ENCODE measurements at regions not wholly inside any gene's neighbourhood (a gene's known extent, or its start where the extent isn't known, plus 50 kb on each side); places are given as distances from the start of the nearest gene placed in this dataset.
A peak's percentile ranks its signal among the peaks of the same experiment; 100 is the strongest.
"Not testable (repeated sequence)": the region's sequence is repeated elsewhere in the genome, so short reads cannot be mapped to it uniquely, and the experiment has no call there.

DNA sequence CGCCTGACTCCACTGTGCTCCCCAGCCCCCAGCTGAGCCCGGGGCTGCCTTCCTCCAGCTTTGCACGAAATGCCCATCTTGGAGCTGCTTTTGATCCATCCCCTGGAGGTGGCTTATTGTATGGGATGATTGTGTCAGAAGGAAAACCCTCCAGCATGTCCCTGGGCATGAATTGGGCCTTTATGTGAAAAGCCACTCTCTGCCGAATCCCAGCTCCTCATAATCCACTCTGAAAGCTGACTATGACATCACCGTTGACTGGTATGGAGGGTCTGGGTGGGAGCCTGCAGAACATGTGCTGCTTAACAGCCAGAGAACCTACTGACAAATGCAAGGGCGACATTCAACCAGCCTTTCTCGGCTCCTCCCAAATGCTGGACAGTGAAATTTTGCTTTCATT is 74.6 kb downstream of the NENF start:
- no peak for ATAC-seq (ENCODE audit: low FRiP score)

DNA sequence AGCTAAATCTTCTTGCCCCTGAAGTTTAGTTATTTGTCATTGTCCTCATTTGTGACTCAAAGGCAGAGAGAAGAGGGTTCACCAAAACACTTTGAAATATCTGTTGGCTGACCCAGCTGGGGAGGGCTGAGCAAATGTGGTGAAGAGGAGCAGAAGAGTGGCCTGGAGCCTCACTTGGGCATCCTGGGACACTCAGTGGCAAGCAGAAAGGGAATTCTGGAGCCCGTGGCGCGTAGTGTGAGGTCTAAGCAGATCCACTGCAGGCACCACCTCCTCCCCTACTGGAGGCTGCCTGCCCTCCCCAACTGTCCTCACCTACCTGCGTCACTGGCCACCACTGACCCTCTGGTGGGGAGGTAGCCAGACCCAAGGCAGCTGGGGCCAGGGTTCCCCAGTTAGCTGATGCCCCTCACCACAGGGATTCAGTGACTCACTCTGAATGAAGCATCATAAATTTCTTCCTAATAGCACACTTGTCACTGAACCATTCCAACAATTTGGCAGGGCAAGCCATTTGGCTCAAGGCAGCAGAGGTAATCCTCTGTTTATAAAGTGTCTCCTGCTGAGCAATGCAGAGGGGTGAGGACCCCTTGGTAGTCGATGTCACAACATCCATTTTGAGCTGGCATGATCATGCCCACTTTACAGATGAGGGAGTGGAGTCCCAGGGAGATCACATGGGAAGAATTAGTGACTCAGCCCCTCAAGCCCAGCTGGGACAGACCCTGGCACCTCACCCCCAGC is 80.3 kb downstream of the NENF start:
- no peak for ATAC-seq (ENCODE audit: low FRiP score)
- H3K27ac ChIP-seq (ENCODE audit: low read depth in 1 of 2, low read length in 2 of 2) = no peak overlapping the region
- H3K27me3 ChIP-seq (ENCODE audit: control insufficient read depth in 1 of 2, insufficient read depth in 2 of 2, low read length in 1 of 2) = no peaks in the 10 kb centered on the region
- no peak for DNase-seq
- intact Hi-C loops (cut with DNase I) = no loop called here
- H3K4me1 ChIP-seq (ENCODE audit: control insufficient read depth in 1 of 2, insufficient read depth in 2 of 2, low read length in 2 of 2) = no peaks in the 10 kb centered on the region
- H3K4me3 ChIP-seq (ENCODE audit: low read length in 2 of 2) = no peak overlapping the region
- no peaks in the 10 kb centered on the region for H3K36me3 ChIP-seq (ENCODE audit: control insufficient read depth in 1 of 2, insufficient read depth in 2 of 2, low read length in 1 of 2)
- no peaks in the 10 kb centered on the region for H3K9me3 ChIP-seq (ENCODE audit: control insufficient read depth, low read length)
- 62 to 76% methylated on average over 5 of the region's 5 CpGs for WGBS, 2 donors

More for the DNA sequence above, 74.6 kb downstream of the NENF start:
- WGBS, 2 donors = 77 to 89% methylated on average over 7 of the region's 7 CpGs
- H3K36me3 ChIP-seq (ENCODE audit: control insufficient read depth in 1 of 2, insufficient read depth in 2 of 2, low read length in 1 of 2) = no peaks in the 10 kb centered on the region
- no peak overlapping the region for H3K27ac ChIP-seq (ENCODE audit: low read depth in 1 of 2, low read length in 2 of 2)
- DNase-seq = no peak
- intact Hi-C loops (cut with DNase I) = no loop called here
- H3K9me3 ChIP-seq (ENCODE audit: control insufficient read depth, low read length) = no peaks in the 10 kb centered on the region
- H3K4me1 ChIP-seq (ENCODE audit: control insufficient read depth in 1 of 2, insufficient read depth in 2 of 2, low read length in 2 of 2) = no peaks in the 10 kb centered on the region
- H3K27me3 ChIP-seq (ENCODE audit: control insufficient read depth in 1 of 2, insufficient read depth in 2 of 2, low read length in 1 of 2) = no peaks in the 10 kb centered on the region
- H3K4me3 ChIP-seq (ENCODE audit: low read length in 2 of 2) = no peak overlapping the region

DNA sequence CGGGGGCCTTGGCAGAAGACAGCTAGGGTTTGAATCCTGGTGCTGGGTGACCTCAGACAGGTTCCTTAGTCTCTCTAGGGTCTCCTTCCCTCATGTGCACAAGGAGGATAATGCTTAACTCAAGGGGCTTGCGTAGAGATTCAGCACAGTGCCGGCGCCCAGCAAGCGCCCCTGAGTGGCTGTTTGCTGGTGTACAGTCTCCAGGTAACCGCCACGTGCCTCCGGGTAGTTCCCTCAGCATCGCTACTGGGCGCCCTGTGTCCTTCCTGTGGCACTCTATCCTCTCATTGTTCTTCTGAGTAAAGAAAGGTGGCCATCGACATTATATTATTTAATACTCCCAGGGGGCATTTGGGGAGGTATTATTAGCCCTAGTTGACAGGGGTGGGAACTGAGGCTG is 80.9 kb downstream of the NENF start:
- DNase-seq (no peak), ATAC-seq (ENCODE audit: low FRiP score) (no peak)
- H3K36me3 ChIP-seq (ENCODE audit: control insufficient read depth in 1 of 2, insufficient read depth in 2 of 2, low read length in 1 of 2) = no peaks in the 10 kb centered on the region
- H3K27me3 ChIP-seq (ENCODE audit: control insufficient read depth in 1 of 2, insufficient read depth in 2 of 2, low read length in 1 of 2) = no peaks in the 10 kb centered on the region
- no peak overlapping the region for H3K27ac ChIP-seq (ENCODE audit: low read depth in 1 of 2, low read length in 2 of 2)
- H3K4me1 ChIP-seq (ENCODE audit: control insufficient read depth in 1 of 2, insufficient read depth in 2 of 2, low read length in 2 of 2) = no peaks in the 10 kb centered on the region
- intact Hi-C loops (cut with DNase I) = no loop called here
- 79 to 80% methylated on average over 11 of the region's 11 CpGs for WGBS, 2 donors
- H3K4me3 ChIP-seq (ENCODE audit: low read length in 2 of 2) = no peak overlapping the region
- no peaks in the 10 kb centered on the region for H3K9me3 ChIP-seq (ENCODE audit: control insufficient read depth, low read length)

DNA sequence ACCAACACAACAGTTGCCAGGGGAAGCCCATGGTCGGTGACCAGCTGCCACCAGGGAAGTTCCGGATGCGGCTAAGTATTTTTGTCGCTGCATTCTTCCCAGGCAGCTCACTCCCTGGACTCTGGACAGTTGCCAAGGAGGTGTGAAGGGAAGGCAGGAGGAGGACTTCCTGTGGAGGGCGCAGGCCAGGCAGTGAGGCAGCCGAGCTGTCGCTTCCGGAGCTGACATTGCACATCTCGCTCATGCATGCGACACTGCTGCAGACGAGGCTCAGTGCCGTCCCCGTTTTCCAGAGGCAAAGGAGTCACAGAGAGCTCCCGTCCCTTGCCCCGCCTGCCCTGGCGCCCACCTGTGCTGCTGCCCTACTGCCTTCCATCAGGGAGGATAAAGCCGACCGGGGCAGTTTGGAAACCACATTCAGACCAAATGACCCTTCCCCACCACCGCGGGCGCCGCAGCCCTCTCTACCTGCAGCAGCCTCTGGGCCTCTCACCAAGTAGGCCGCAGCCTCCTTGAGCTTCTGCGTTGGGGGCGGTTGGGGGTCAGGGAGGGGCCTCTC is 81.4 kb downstream of the NENF start:
- Histone ChIP-seq H3K36me3 (ENCODE audit: control insufficient read depth in 1 of 2, insufficient read depth in 2 of 2, low read length in 1 of 2) (no peaks in the 10 kb centered on the region), H3K4me1 (ENCODE audit: control insufficient read depth in 1 of 2, insufficient read depth in 2 of 2, low read length in 2 of 2) (no peaks in the 10 kb centered on the region), H3K27ac (ENCODE audit: low read depth in 1 of 2, low read length in 2 of 2) (no peak overlapping the region), H3K4me3 (ENCODE audit: low read length in 2 of 2) (no peak overlapping the region), H3K9me3 (ENCODE audit: control insufficient read depth, low read length) (no peaks in the 10 kb centered on the region), H3K27me3 (ENCODE audit: control insufficient read depth in 1 of 2, insufficient read depth in 2 of 2, low read length in 1 of 2) (no peaks in the 10 kb centered on the region)
- ATAC-seq (ENCODE audit: low FRiP score) (peak; percentile 44), DNase-seq (peak; percentile 80 to 85)
- WGBS, 2 donors = 16 to 17% methylated on average over 25 of the region's 25 CpGs
- intact Hi-C loops (cut with DNase I) = no loop called here

DNA sequence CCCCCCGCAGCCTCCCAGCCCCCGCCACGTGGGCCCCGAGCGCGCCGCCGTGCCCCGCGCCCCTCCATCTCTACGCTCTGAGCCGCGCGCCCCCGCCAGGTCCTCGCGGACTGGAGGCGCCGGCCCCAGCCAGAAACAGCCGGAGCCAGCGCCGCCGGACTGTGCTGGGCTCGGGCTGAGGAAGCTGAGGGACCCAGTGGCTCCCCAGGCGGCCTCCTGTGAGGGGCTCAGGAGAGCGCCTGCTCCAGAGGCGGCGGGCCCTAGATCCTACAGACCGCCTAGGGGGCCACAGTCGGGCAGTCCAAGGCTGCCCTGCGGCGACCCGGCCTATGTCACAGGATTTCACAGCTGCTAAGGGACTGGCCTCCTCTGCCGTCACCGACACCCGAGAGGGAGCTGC is 82.1 kb downstream of the NENF start:
- Histone ChIP-seq H3K36me3 (ENCODE audit: control insufficient read depth in 1 of 2, insufficient read depth in 2 of 2, low read length in 1 of 2) (no peaks in the 10 kb centered on the region), H3K4me1 (ENCODE audit: control insufficient read depth in 1 of 2, insufficient read depth in 2 of 2, low read length in 2 of 2) (no peaks in the 10 kb centered on the region), H3K4me3 (ENCODE audit: low read length in 2 of 2) (no peak overlapping the region), H3K27ac (ENCODE audit: low read depth in 1 of 2, low read length in 2 of 2) (no peak overlapping the region), H3K27me3 (ENCODE audit: control insufficient read depth in 1 of 2, insufficient read depth in 2 of 2, low read length in 1 of 2) (no peaks in the 10 kb centered on the region), H3K9me3 (ENCODE audit: control insufficient read depth, low read length) (no peaks in the 10 kb centered on the region)
- DNase-seq = peak; percentile 57 to 75
- ATAC-seq (ENCODE audit: low FRiP score) = peak; percentile 68
- WGBS, 2 donors = 11 to 15% methylated on average over 34 to 36 of the region's 36 CpGs
- intact Hi-C loops (cut with DNase I) = loop anchor here in 1 of 2 donors (5.0 kb wide), 1 partner anchor 43 kb away; no protein-coding TSS in a partner anchor

DNA sequence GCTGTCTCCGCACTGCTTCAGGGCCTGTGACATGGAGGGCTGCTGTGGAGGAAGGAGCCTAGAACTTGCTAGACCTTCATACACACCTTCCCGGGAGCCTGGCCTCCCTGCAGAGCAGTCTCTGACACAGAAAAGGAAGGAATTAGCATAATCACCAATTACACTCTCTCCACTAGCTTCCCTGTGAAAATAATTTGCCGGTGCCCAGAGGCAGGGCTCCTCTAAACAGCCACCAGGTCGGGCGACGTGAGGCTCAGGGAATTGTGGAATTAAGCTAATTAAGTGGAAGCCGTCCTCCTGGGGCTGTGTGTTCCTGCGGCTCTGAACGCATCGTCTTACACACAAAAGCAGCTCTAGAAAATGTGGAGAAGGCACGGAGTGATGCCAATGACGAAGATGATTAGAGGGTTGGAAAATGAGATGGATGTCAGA is 82.6 kb downstream of the NENF start:
- ATAC-seq (ENCODE audit: low FRiP score) (no peak), DNase-seq (no peak)
- WGBS, 2 donors = 89 to 91% methylated on average over 12 of the region's 12 CpGs
- Histone ChIP-seq H3K4me3 (ENCODE audit: low read length in 2 of 2) (no peak overlapping the region), H3K27me3 (ENCODE audit: control insufficient read depth in 1 of 2, insufficient read depth in 2 of 2, low read length in 1 of 2) (no peaks in the 10 kb centered on the region), H3K27ac (ENCODE audit: low read depth in 1 of 2, low read length in 2 of 2) (no peak overlapping the region), H3K9me3 (ENCODE audit: control insufficient read depth, low read length) (no peaks in the 10 kb centered on the region), H3K4me1 (ENCODE audit: control insufficient read depth in 1 of 2, insufficient read depth in 2 of 2, low read length in 2 of 2) (no peaks in the 10 kb centered on the region), H3K36me3 (ENCODE audit: control insufficient read depth in 1 of 2, insufficient read depth in 2 of 2, low read length in 1 of 2) (no peaks in the 10 kb centered on the region)
- intact Hi-C loops (cut with DNase I) = loop anchor here in 1 of 2 donors (5.0 kb wide), 1 partner anchor 42 kb away; no protein-coding TSS in a partner anchor

DNA sequence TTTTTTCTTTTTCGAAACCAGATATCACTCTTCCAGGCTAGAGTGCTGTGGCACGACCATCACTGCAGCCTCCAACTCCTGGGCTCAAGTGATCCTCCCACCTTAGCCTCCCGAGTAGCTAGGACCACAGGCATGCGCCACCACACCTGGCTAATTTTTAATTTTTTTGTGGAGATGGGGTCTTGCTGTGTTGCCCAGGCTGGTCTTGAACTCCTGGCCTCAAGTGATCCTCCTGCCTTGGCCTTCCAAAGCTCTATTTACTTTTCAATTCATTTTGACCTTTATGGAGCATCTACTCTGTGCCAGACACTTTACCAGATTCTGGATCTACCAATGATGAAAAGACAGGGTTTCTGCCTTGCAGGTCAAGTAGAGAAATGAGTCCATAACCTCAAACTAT is 83.3 kb downstream of the NENF start:
- ATAC-seq (ENCODE audit: low FRiP score); H3K4me3 ChIP-seq (ENCODE audit: low read length in 2 of 2); H3K9me3 ChIP-seq (ENCODE audit: control insufficient read depth, low read length); H3K4me1 ChIP-seq (ENCODE audit: control insufficient read depth in 1 of 2, insufficient read depth in 2 of 2, low read length in 2 of 2); H3K27ac ChIP-seq (ENCODE audit: low read depth in 1 of 2, low read length in 2 of 2); H3K27me3 ChIP-seq (ENCODE audit: control insufficient read depth in 1 of 2, insufficient read depth in 2 of 2, low read length in 1 of 2); DNase-seq; H3K36me3 ChIP-seq (ENCODE audit: control insufficient read depth in 1 of 2, insufficient read depth in 2 of 2, low read length in 1 of 2): not testable (repeated sequence)
- intact Hi-C loops (cut with DNase I) = loop anchor here in 1 of 2 donors (5.0 kb wide), 1 partner anchor 41 kb away; no protein-coding TSS in a partner anchor
- 91 to 98% methylated on average over 4 of the region's 4 CpGs for WGBS, 2 donors

DNA sequence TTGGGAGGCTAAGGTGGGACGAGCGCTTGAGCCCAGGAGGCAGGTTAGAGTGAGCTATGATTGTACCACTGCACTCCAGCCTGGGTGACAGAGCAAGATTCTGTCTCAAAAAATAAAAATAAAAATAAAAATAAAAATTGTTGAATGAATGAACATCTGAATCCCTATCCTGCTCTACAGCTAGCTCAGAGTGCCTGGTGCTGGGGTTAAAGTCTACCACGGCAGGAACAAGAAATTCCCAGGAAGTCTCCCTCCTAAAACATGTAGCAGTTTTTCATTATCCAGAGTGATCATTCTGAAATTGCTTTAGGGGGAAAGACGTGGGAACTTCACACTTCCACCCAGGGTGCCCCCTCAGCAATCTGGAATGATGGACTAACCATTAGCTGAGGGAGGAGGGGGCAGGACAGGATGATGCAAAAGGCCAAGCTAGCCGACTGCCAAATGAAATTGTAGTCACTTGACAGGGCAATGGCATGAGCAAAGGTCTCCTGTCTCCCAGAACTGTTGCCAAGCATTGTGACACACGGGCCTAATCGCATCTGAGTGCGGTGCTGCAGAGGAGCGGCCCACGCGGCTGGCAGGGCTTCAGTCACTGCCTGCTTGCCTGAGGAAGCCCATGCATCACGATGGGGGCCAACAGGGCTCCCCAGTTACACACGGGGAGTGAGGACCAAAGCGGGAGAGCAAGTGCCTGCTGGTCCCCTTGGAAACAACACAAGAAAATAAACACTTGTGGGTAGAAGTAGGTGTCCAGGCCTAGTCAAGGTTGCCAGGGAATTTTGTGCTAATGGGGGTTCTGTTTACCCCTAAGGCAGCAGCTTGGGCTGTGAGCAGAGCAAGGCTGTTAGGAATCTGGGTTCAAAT is 85.7 kb downstream of the NENF start:
- H3K27ac ChIP-seq (ENCODE audit: low read depth in 1 of 2, low read length in 2 of 2) = no peak overlapping the region
- intact Hi-C loops (cut with DNase I) = loop anchor here in 1 of 2 donors (5.0 kb wide), 1 partner anchor 39 kb away; no protein-coding TSS in a partner anchor
- H3K4me3 ChIP-seq (ENCODE audit: low read length in 2 of 2) = no peak overlapping the region

More for the DNA sequence above, 85.7 kb downstream of the NENF start:
- Histone ChIP-seq H3K9me3 (ENCODE audit: control insufficient read depth, low read length) (no peaks in the 10 kb centered on the region), H3K4me1 (ENCODE audit: control insufficient read depth in 1 of 2, insufficient read depth in 2 of 2, low read length in 2 of 2) (no peaks in the 10 kb centered on the region), H3K27me3 (ENCODE audit: control insufficient read depth in 1 of 2, insufficient read depth in 2 of 2, low read length in 1 of 2) (no peaks in the 10 kb centered on the region), H3K36me3 (ENCODE audit: control insufficient read depth in 1 of 2, insufficient read depth in 2 of 2, low read length in 1 of 2) (no peaks in the 10 kb centered on the region)
- peak in 1 of 2 donors; percentile 84 for DNase-seq
- WGBS, 2 donors = 23 to 27% methylated on average over 14 of the region's 14 CpGs
- no peak for ATAC-seq (ENCODE audit: low FRiP score)
